Kidney (tissue), 13 donors: ENCODE measurements at regions not wholly inside any gene's neighbourhood (a gene's known extent, or its start where the extent isn't known, plus 50 kb on each side); places are given as distances from the start of the nearest gene placed in this dataset.

Experiments used
- DNase-seq, 5 donors: peaks; one replicate each; pipeline ENCODE4 v3.0.0-alpha.2; 2013 to 2020
- FAIRE-seq: peaks from 2 replicates; lab custom pipeline; 2012; peaks lifted over from hg19 to GRCh38; lab: Jason Lieb, UNC
- H3K27ac ChIP-seq, 2 donors: one replicate each; pipeline ENCODE4 v1.7.0; 2013; ENCODE audit warnings: low read depth in 2 of 2, low read length in 2 of 2, inconsistent platforms in 1 of 2
- H3K27me3 ChIP-seq: one replicate; pipeline ENCODE4 v1.7.1; 2013; ENCODE audit warnings: low read length, inconsistent platforms; ENCODE audit not compliant: control insufficient read depth, insufficient read depth
- H3K36me3 ChIP-seq, 3 donors: one replicate each; pipeline versions ENCODE4 v1.7.0 to v1.7.1; 2013; ENCODE audit warnings: low read length in 3 of 3, control low read depth in 1 of 3, inconsistent platforms in 1 of 3; ENCODE audit not compliant: insufficient read depth in 3 of 3, control insufficient read depth in 2 of 3
- H3K4me1 ChIP-seq, 3 donors: one replicate each; pipeline versions ENCODE4 v1.7.0 to v1.7.1; 2013; ENCODE audit warnings: low read length in 3 of 3, inconsistent platforms in 1 of 3, low read depth in 1 of 3; ENCODE audit not compliant: control insufficient read depth in 2 of 3, insufficient read depth in 2 of 3
- H3K4me3 ChIP-seq, 3 donors: one replicate each; pipeline versions ENCODE4 v1.7.0 to v1.8.1; 2013; ENCODE audit warnings: low read length in 3 of 3, control low read depth in 1 of 3, inconsistent platforms in 1 of 3
- H3K9ac ChIP-seq, 3 donors: one replicate each; pipeline versions ENCODE4 v1.7.0 to v1.7.1; 2013; ENCODE audit warnings: low read length in 3 of 3, control low read depth in 1 of 3, inconsistent platforms in 1 of 3
- H3K9me3 ChIP-seq, 3 donors: one replicate each; pipeline versions ENCODE4 v1.7.0 to v1.7.1; 2013; ENCODE audit warnings: low read length in 3 of 3, control low read depth in 1 of 3, inconsistent platforms in 1 of 3; ENCODE audit not compliant: control insufficient read depth in 2 of 3, insufficient read depth in 1 of 3
- CTCF ChIP-seq: IDR thresholded peaks from 3 replicates; pipeline ENCODE4 v1.5.1; 2012; ENCODE audit warnings: mild to moderate bottlenecking, moderate library complexity, borderline replicate concordance; ENCODE audit not compliant: insufficient read depth; ENCODE audit errors: extremely low read depth
- intact Hi-C: fragments of 100-400 bp; cut with DNase I; formaldehyde crosslinking; loops from one replicate; pipeline ENCODE4 v1.11.1; 2022
- donor health status: control.
- donor health status: control.
- donor health status: control.
- donor health status: control.
- donor health status: control.
- donor health status: DM: yes; HTN: yes; CAD: no.
- donor health status: Normal renal cell carcinoma (clear cell type).

DNA sequence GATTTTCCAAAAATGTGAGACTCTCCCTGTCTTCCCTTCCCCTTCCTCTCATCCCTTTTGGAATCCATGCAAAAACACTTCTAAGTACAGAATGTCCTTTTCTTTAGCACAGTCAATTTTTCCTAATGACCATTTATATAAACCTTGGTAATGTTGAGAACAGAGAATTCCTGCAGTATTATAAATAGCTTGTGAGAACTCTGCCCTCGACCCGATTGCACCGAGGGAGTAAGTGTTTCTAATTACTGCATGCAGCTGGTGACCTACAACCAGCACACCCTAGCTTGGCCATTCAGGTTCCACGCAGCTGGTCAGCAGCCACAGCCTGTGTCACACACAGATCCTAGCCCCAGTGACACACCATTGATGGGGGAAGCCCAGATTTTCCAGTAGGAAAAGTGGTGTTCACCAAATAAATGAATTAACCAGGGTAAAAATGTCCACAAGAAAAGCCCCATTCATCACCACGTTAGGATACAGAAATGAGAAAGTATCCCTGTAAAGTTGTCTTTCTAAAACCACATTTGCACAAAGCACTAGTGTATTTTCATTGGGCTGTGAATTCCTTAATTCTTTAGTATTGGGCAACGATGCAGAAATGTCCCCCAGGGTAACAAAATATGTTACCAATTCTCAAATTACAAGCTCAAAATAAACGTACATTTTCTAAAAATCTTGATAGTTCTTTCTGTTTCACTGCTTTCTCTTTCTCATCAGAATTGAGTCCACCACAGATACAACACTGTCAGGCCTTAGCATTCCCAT lies 499.0 kb upstream of the KLF6 start:
- H3K27ac ChIP-seq = peak overlapping the region in 1 of 2 donors; percentile 48
- DNase-seq (peak; percentile 19 to 90 (median 45)), FAIRE-seq (peak; percentile 38)
- TF ChIP-seq CTCF = no peak
- peaks cover 0 to 5% (median 0%) of the 10 kb centered on the region in 3 donors for H3K4me1 ChIP-seq
- H3K27me3 ChIP-seq = no peaks in the 10 kb centered on the region
- intact Hi-C loops = no loop called here
- no peak overlapping the region for H3K4me3 ChIP-seq
- H3K36me3 ChIP-seq = no peaks in the 10 kb centered on the region
- no peak overlapping the region for H3K9ac ChIP-seq
- H3K9me3 ChIP-seq = no peaks in the 10 kb centered on the region

- Histone ChIP-seq H3K27ac (no peak overlapping the region), H3K27me3 (no peaks in the 10 kb centered on the region), H3K4me1 (peaks cover 0 to 5% (median 0%) of the 10 kb centered on the region in 3 donors), H3K9me3 (no peaks in the 10 kb centered on the region), H3K4me3 (no peak overlapping the region), H3K9ac (no peak overlapping the region), H3K36me3 (no peaks in the 10 kb centered on the region)
- TF ChIP-seq CTCF = no peak
- DNase-seq (no peak), FAIRE-seq (no peak)
- intact Hi-C loops = no loop called here
Measured at GRCh38 chr10:4282496-4282895, 497.5 kb upstream of the KLF6 start.

DNA sequence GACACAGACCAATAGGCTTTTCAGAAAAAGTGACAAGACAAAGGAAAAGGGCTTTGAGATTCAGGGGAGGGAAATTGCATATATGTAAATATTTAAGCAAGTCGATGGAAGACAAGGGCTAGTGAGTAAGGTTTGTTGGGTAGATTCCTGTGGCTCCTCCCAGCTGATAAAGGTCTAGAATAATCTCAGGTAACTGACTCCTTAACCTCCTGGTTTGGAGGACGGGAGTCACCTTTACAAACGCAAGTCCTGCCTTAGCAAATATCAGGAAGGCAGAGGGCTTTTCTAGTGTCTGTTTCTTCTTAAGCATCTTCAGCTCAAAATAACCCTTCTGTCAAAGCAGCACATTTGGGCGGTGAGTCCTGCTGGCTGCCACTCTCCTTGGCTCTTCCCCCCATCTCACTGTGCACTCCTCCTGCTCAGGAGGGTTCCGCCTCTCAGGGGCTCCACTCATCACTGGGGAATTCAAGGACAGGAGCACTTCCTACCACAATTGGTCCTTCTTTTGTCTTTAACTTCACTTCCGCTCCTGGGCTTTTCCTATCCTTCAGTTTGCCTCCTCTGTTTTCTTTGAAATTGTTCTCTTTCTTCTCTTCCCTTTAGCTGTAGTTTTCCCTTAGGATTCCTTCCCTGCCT lies 496.3 kb upstream of the KLF6 start:
- TF ChIP-seq CTCF = no peak
- DNase-seq (no peak), FAIRE-seq (no peak)
- no peak overlapping the region for H3K4me3 ChIP-seq
- no peak overlapping the region for H3K9ac ChIP-seq
- no peak overlapping the region for H3K27ac ChIP-seq
- intact Hi-C loops = no loop called here
- no peaks in the 10 kb centered on the region for H3K9me3 ChIP-seq
- peaks cover 0 to 5% (median 0%) of the 10 kb centered on the region in 3 donors for H3K4me1 ChIP-seq
- no peaks in the 10 kb centered on the region for H3K27me3 ChIP-seq
- no peaks in the 10 kb centered on the region for H3K36me3 ChIP-seq
